GM23338 (cell line): ENCODE measurements at regions not wholly inside any gene's neighbourhood (a gene's known extent, or its start where the extent isn't known, plus 50 kb on each side); places are given as distances from the start of the nearest gene placed in this dataset.

ENCODE experiments used
- ATAC-seq: fragments of 200-7000 bp; cut with Tn5 transposase; 3 replicates; pipeline ENCODE4 v1.9.1; 2020
- DNase-seq: peaks from one replicate; pipeline ENCODE4 v3.0.0-alpha.2; 2015; ENCODE audit warnings: low spot score
- H2AFZ ChIP-seq: fragments of 200-600 bp; sonication (generic); 2 replicates; pipeline ENCODE4 v1.8.0; 2016; ENCODE audit warnings: antibody characterized with exemption, mild to moderate bottlenecking, moderate library complexity
- H3F3A ChIP-seq: fragments of 200-600 bp; sonication (generic); replicated peaks from 2 replicates; pipeline ENCODE4 v1.8.0; 2017; ENCODE audit warnings: antibody characterized with exemption, mixed run types, low read depth
- H3K27ac ChIP-seq: fragments of 200-600 bp; sonication (generic); 2 replicates; pipeline ENCODE4 v1.6.1; 2016; ENCODE audit warnings: low read depth
- H3K27me3 ChIP-seq: fragments of 200-600 bp; sonication (generic); 2 replicates; pipeline ENCODE4 v1.8.0; 2016; ENCODE audit warnings: mild to moderate bottlenecking, mixed run types, moderate library complexity; ENCODE audit not compliant: insufficient read depth
- H3K36me3 ChIP-seq: fragments of 200-600 bp; sonication (generic); 2 replicates; pipeline ENCODE4 v1.8.0; 2016; ENCODE audit warnings: mild to moderate bottlenecking; ENCODE audit not compliant: insufficient read depth
- H3K4me1 ChIP-seq: fragments of 200-600 bp; sonication (generic); 2 replicates; pipeline ENCODE4 v1.8.0; 2016; ENCODE audit warnings: mild to moderate bottlenecking, moderate library complexity; ENCODE audit not compliant: insufficient read depth
- H3K4me2 ChIP-seq: fragments of 200-600 bp; sonication (generic); 2 replicates; pipeline ENCODE4 v1.7.1; 2017; ENCODE audit warnings: mixed run types
- H3K4me3 ChIP-seq: fragments of 200-600 bp; sonication (generic); 2 replicates; pipeline ENCODE4 v1.6.1; 2016; ENCODE audit warnings: mixed run types
- H3K79me2 ChIP-seq: fragments of 200-600 bp; sonication (generic); replicated peaks from 2 replicates; pipeline ENCODE4 v1.8.0; 2017; ENCODE audit warnings: mild to moderate bottlenecking; ENCODE audit not compliant: insufficient read depth
- H3K9me2 ChIP-seq: fragments of 200-600 bp; sonication (generic); 2 replicates; pipeline ENCODE4 v1.8.0; 2017; ENCODE audit not compliant: insufficient read depth
- H4K20me1 ChIP-seq: fragments of 200-600 bp; sonication (generic); replicated peaks from 2 replicates; pipeline ENCODE4 v1.8.0; 2017; ENCODE audit warnings: mild to moderate bottlenecking; ENCODE audit not compliant: insufficient read depth
- H3K27ac Mint-ChIP-seq: 2 replicates; pipeline ENCODE4 v1.8.0; 2020; ENCODE audit warnings: inconsistent platforms, mild to moderate bottlenecking, moderate library complexity, mixed read lengths
- H3K27me3 Mint-ChIP-seq: 3 replicates; pipeline ENCODE4 v1.8.0; 2022; ENCODE audit warnings: low read depth, mild to moderate bottlenecking, moderate library complexity, mixed read lengths, inconsistent platforms; ENCODE audit not compliant: insufficient read depth, poor library complexity
- H3K36me3 Mint-ChIP-seq: 3 replicates; pipeline ENCODE4 v1.8.0; 2021; ENCODE audit warnings: low read depth, mild to moderate bottlenecking, inconsistent platforms, moderate library complexity, mixed read lengths
- H3K4me1 Mint-ChIP-seq: 3 replicates; pipeline ENCODE4 v1.8.0; 2020; ENCODE audit warnings: mild to moderate bottlenecking, inconsistent platforms, mixed read lengths
- H3K4me3 Mint-ChIP-seq: 3 replicates; pipeline ENCODE4 v1.8.0; 2021; ENCODE audit warnings: moderate library complexity, mild to moderate bottlenecking, inconsistent platforms, mixed read lengths
- H3K9me3 Mint-ChIP-seq: 3 replicates; pipeline ENCODE4 v1.8.0; 2020; ENCODE audit warnings: moderate library complexity, mild to moderate bottlenecking, inconsistent platforms, mixed read lengths
- CREB1 ChIP-seq: fragments of 250-450 bp; sonication (Bioruptor Pico); IDR thresholded peaks from 2 replicates; pipeline ENCODE4 v1.5.0; 2020; ENCODE audit warnings: low read depth, mild to moderate bottlenecking, moderate library complexity
- CTCF ChIP-seq, 2 experiments: fragments of 200-600 bp in 1 of 2; sonication (generic) in 1 of 2; conservative IDR thresholded peaks; 2 replicates each; pipeline versions ENCODE4 v1.5.1 to v1.6.1; 2016 to 2017; ENCODE audit warnings: antibody characterized with exemption in 2 of 2, low read depth in 2 of 2, mild to moderate bottlenecking in 2 of 2, moderate library complexity in 1 of 2
- EZH2 ChIP-seq: fragments of 200-600 bp; sonication (generic); IDR thresholded peaks from one replicate; pipeline ENCODE4 v1.8.0; 2017; ENCODE audit warnings: antibody characterized with exemption, mild to moderate bottlenecking, low read depth; ENCODE audit not compliant: unreplicated experiment
- EZH2phosphoT487 ChIP-seq: fragments of 200-600 bp; sonication (generic); IDR thresholded peaks from one replicate; pipeline ENCODE4 v1.8.1; 2018; ENCODE audit warnings: antibody characterized with exemption; ENCODE audit not compliant: unreplicated experiment
- JUNB ChIP-seq: IDR thresholded peaks from one replicate; pipeline ENCODE4 v1.6.1; 2016; ENCODE audit warnings: antibody characterized with exemption; ENCODE audit not compliant: unreplicated experiment
- NANOG ChIP-seq: IDR thresholded peaks from 2 replicates; pipeline ENCODE4 v1.6.1; 2016; ENCODE audit warnings: antibody characterized with exemption, borderline replicate concordance
- POLR2AphosphoS5 ChIP-seq: IDR thresholded peaks from 2 replicates; pipeline ENCODE4 v1.6.1; 2016; ENCODE audit warnings: antibody characterized with exemption, low read depth
- REST ChIP-seq: IDR thresholded peaks from one replicate; pipeline ENCODE4 v1.6.1; 2018; ENCODE audit warnings: antibody characterized with exemption; ENCODE audit not compliant: unreplicated experiment
- STAT1 ChIP-seq: IDR thresholded peaks from one replicate; pipeline ENCODE4 v1.6.1; 2016; ENCODE audit warnings: antibody characterized with exemption; ENCODE audit not compliant: unreplicated experiment
- ZNF114 ChIP-seq: fragments of 250-450 bp; sonication (Bioruptor Pico); IDR thresholded peaks from 2 replicates; pipeline ENCODE4 v1.5.0; 2020; ENCODE audit warnings: mild to moderate bottlenecking, moderate library complexity
- ZNF331 ChIP-seq: fragments of 250-450 bp; sonication (Bioruptor Pico); IDR thresholded peaks from 2 replicates; pipeline ENCODE4 v1.5.0; 2020; ENCODE audit warnings: low read depth, mild to moderate bottlenecking, moderate library complexity
- ZNF462 ChIP-seq: fragments of 250-450 bp; sonication (Bioruptor Pico); IDR thresholded peaks from 2 replicates; pipeline ENCODE4 v1.5.0; 2020; ENCODE audit warnings: mild to moderate bottlenecking, moderate library complexity

- TF ChIP-seq REST (no peak), NANOG (no peak), CTCF (conservative IDR thresholded peaks at IDR 0.05; ENCODE audit: low read depth in 2 of 2) (no peak), EZH2phosphoT487 (no peak), JUNB (no peak)
Measured at GRCh38 chr21:35599164-35599563, 461.2 kb downstream of the SETD4 start (continued).

GRCh38 chr21:35597750-35598339 lies 462.5 kb downstream of the SETD4 start:
- Mint-ChIP-seq H3K9me3 (no peaks in the 10 kb centered on the region; the same call in 2 of the 3 replicates), H3K27ac (no peak overlapping the region), H3K4me1 (peaks cover 14% of the 10 kb centered on the region), H3K27me3 (peaks cover 4% of the 10 kb centered on the region), H3K36me3 (no peaks in the 10 kb centered on the region), H3K4me3 (no peak overlapping the region)
- Histone ChIP-seq H3K79me2 (no peaks in the 10 kb centered on the region), H3K4me2 (no peak overlapping the region), H3K4me3 (no peak overlapping the region), H3K4me1 (peaks cover 8% of the 10 kb centered on the region), H3F3A (no peaks in the 10 kb centered on the region), H2AFZ (no peak overlapping the region; the same call in 1 of the 2 replicates), H3K9me2 (no peaks in the 10 kb centered on the region), H3K36me3 (no peaks in the 10 kb centered on the region), H3K27me3 (no peaks in the 10 kb centered on the region), H4K20me1 (no peaks in the 10 kb centered on the region), H3K27ac (no peak overlapping the region)
- DNase-seq (no peak), ATAC-seq (no peak)
- TF ChIP-seq CREB1 (no peak), STAT1 (no peak), CTCF (conservative IDR thresholded peaks at IDR 0.05; ENCODE audit: low read depth in 2 of 2) (no peak), EZH2phosphoT487 (no peak), ZNF462 (no peak), EZH2 (no peak), ZNF114 (no peak), ZNF331 (CRISPR knock-in tag) (no peak), POLR2AphosphoS5 (no peak)
